GM11168 (cell line): ENCODE measurements at regions not wholly inside any gene's neighbourhood (a gene's known extent, or its start where the extent isn't known, plus 50 kb on each side); places are given as distances from the start of the nearest gene placed in this dataset.
"Not testable (repeated sequence)": the region's sequence is repeated elsewhere in the genome, so short reads cannot be mapped to it uniquely, and the experiment has no call there.

ENCODE experiments used
- in situ Hi-C: fragments of 300-500 bp; cut with MboI; formaldehyde crosslinking; loops from one replicate; pipeline ENCODE4 v1.12.0; 2022; ENCODE audit warnings: low sequenced_read_pairs; ENCODE audit not compliant: unreplicated experiment

DNA sequence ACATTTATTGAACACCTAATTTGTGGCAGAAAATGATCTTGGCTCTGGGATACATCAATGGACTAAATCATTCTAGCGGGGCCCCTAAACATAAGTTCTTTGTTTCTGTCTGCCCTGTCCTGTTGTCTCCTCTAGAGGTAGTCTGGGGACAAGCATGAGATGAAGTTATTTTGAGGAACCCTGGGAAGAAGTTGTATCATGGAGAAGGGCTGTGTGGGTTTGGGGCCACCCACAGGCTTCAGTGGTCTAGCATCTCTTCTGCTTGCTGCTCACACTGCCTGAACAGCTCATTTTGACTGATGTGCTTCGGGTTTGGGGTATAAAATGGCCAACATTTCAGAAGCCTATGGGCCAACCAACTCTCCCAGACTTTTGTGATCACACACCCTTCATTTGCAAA, 50.3 kb upstream of the OSBPL11 start:
- in situ Hi-C loops = no loop called here

DNA sequence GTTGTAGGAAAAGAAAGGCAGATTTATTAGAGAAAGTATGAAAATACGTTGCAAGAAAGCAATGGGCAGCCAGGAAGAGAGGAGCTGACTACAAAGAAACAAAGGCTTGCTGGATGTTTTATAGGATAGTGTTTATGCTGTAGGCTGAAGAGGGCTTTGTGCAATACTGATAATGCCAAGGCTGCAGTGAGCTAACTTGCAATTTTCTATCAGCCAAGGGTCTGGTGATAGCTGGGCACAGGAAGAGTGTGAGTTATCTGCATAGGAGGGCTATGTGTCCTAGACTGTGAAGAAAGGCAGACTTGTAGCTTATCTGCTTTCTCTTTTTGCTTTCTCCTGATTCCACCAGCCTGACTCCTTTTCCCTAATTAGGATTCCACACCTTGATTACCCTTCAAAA, 51.3 kb upstream of the OSBPL11 start:
- in situ Hi-C loops = no loop called here

- in situ Hi-C loops = no loop called here
Observed at GRCh38 chr3:125647318-125648014, 52.2 kb upstream of the OSBPL11 start.

DNA sequence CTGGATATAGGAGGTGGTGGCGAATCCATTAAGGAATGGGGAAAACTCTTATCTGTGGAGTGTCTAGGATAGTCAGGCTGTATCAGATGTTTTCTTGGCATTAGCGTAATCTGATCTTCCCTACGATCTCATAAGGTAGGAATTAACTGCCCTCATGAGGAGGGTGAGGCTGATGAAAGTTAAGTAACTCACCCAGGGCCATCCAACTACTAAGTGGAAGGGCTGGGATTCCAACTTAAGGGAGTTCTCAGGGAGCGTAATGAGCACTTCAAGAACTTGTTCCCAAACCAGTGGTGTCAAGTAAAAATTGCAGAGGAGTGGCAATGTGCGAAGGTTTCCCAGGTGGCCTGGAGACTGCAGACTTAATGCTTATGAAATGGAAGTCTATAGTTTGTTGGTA, 55.9 kb upstream of the OSBPL11 start:
- in situ Hi-C loops = no loop called here

DNA sequence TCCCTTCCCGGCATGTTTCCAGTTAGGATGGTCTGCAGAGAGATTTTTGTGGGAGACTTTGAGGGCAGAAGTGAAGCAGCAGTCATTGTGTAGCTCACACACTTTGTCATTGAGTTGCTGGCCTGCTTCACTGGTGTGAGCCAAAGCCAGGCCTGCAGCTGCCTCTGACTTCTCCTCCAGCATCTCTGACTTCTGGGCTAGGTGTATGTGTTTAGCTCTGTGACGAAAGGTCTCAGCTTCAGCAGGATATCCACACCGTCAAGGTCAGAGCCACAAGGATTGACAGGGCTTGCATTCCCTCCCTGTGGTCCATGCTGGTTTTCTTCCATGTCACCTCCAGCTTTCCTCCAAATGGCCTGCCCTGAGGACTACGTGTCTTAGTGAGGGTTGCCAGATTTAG, 57.1 kb upstream of the OSBPL11 start:
- in situ Hi-C loops = no loop called here

DNA sequence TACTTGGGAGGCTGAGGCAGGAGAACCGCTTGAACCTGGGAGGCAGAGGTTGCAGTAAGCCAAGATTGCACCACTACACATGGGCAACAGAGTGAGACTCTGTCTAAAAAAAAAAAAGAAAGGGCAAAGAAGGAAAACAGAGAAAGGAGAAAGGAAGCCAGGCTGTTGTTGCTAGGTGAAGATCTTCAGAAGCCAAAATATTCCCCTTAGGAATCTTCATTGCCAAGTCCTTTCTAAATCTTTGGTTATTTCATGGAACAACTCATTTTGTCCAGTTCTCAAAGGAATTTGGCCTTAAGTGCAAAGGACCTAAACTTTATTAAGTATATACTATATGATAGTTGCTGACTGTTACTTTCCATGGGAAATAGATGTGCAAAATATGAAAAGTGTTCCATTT, 59.2 kb upstream of the OSBPL11 start:
- in situ Hi-C loops = no loop called here

DNA sequence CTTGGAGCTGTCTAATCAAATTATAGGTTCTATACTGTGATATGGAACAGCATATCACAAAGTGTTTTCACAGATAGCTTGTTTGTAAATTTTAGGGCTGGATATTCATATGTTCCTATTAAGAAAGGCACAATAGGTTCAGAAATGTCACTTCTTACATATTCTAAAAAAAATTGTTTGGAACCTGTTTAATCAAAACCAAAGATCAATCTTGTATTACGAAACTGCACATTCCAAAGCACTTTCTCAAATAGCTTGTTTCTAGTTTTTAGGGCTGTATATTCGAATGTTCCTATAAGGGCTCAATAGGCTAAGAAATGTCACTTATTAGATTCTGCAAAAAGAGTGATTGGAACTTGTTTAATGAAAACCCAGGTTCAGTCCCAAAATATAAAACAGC, 67.4 kb upstream of the OSBPL11 start:
- in situ Hi-C loops = no loop called here

GRCh38 chr3:125670352-125670751, 75.1 kb upstream of the OSBPL11 start:
- in situ Hi-C loops = no loop called here

- in situ Hi-C loops = no loop called here
Observed at GRCh38 chr3:125670945-125671344, 75.6 kb upstream of the OSBPL11 start.

DNA sequence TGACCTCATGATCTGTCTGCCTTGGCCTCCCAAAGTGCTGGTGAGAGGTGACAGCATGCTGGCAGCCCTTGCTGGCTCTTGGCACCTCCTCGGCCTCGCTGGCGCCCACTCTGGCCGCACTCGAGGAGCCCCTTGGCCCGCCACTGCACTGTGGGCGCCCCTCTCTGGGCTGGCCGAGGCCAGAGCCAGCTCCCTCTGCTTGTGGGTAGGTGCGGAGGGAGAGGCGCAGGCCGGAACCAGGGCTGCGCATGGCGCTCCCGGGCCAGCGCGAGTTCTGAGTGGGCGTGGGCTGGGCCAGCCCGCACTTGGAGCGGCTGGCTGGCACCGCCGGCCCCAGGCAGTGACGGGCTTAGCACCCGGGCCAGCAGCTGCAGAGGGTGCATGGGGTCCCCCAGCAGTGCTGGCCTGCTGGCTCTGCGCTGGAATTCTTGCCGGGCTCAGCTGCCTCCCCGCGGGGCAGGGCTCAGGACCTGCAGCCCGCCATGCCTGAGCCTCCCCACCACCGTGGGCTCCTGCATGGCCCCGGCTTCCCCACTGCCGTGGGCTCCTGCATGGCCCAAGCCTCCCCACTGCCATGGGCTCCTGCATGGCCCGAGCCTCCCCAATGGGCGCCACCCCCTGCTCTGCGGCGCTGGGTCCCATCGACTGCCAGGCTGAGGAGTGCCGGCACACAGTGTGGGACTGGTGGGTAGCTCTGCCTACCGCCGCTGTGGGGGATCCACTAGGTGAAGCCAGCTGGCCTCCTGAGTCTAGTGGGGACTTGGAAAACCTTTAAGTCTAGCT, 76.4 kb upstream of the OSBPL11 start:
- in situ Hi-C loops = no loop called here

GRCh38 chr3:125675791-125676190, 80.5 kb upstream of the OSBPL11 start:
- in situ Hi-C loops = no loop called here

DNA sequence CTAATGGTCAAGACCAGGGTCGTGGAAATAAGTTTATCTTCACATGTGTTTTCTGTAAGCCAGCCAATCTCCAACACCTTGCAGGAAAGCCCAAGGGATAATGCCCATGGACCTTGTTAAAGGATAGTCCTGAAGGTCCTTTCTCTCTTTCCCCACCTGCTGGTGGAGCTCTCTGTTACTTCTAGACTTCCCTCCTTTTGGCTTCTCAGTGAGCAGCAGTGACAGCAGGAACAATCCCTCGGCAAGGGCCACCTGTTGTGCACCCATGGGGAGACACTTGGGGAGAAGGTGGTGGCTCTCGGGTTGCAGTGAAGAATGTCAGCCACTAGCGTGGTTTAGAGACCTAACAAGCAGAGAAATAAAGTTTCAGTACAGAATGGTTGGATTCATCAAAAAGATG, 84.0 kb upstream of the OSBPL11 start:
- in situ Hi-C loops = no loop called here

GRCh38 chr3:125681146-125681545, 85.8 kb upstream of the OSBPL11 start:
- in situ Hi-C loops = loop anchor here (5.0 kb wide), 1 partner anchor 1959 kb away; no protein-coding TSS in a partner anchor

- in situ Hi-C loops = loop anchor here (5.0 kb wide), 1 partner anchor 1960 kb away; no protein-coding TSS in a partner anchor
Observed at GRCh38 chr3:125681906-125682305, 86.6 kb upstream of the OSBPL11 start.

GRCh38 chr3:125682610-125683009, 87.3 kb upstream of the OSBPL11 start:
- in situ Hi-C loops = loop anchor here (5.0 kb wide), 1 partner anchor 1960 kb away; no protein-coding TSS in a partner anchor

DNA sequence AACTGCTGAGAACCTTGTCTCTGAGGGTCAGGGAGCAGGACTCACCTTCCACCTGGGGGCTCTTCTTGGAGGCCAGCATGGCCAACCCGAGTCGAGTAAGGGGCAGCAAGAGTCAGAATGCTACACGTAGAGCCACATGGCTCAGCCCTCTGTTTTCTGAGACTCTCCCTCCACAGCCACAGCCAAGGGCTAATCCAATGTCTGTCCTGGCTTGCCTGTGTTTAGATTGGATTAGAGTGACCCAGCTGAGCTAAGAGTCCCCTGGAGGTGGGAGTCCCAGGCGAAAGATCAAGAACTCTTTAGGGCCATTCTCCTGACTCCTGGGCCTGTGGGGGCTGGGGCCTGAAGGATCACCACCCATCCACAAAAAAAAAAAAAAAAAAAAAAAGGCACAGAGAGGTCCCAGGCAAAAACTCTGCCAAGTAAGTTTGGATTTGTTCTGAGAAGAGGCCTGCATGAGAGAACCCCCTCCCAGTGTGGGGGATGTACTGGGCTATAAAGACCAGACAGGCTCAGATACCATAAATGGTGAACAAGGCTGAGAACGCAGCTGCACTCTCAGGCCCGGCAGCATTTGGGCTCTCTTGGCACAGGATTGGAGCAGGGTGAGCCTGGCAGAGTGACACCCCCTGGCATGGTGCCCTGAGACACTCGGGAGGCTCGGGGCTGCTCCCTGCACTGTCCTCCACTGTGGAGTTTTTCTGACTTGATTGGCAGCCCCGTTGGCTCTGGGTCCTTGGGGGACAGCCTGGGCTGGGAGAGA, 88.0 kb upstream of the OSBPL11 start:
- in situ Hi-C loops = loop anchor here (5.0 kb wide), 1 partner anchor 1961 kb away; no protein-coding TSS in a partner anchor

DNA sequence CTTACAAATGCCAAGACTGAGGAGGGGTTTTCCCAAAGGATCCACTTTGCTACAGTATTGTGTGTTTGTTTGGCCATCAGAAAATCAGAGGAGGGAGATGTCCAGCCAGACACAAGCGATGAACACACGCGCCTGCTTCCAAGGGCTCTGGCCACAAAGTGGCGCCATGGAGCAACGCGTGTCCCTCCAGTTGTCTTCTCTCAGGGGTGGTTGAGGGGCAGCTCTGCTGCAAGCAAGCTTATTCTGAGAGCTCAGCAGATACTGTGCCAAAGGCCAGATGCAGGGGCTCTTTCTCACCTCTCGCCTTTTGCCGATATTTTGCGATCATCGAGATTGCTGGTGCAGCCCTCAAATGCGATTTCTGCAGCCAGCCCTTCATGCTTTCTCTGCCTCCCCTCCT, 88.9 kb upstream of the OSBPL11 start:
- in situ Hi-C loops = loop anchor here (5.0 kb wide), 1 partner anchor 1962 kb away; no protein-coding TSS in a partner anchor

GRCh38 chr3:125685741-125686140, 90.4 kb upstream of the OSBPL11 start:
- in situ Hi-C loops = not testable (repeated sequence)

GRCh38 chr3:125692361-125692760, 97.1 kb upstream of the OSBPL11 start:
- in situ Hi-C loops = no loop called here

- in situ Hi-C loops = no loop called here
Observed at GRCh38 chr3:125693887-125694286, 98.6 kb upstream of the OSBPL11 start.
